ENCODE measurements at regions not wholly inside any gene's neighbourhood (a gene's known extent, or its start where the extent isn't known, plus 50 kb on each side); places are given as distances from the start of the nearest gene placed in this dataset.
"Not testable (repeated sequence)": the region's sequence is repeated elsewhere in the genome, so short reads cannot be mapped to it uniquely, and the experiment has no call there.

- no peak for DNase-seq
Observed at GRCh38 chr18:41113885-41114482, 841.0 kb upstream of the PIK3C3 start.

DNA sequence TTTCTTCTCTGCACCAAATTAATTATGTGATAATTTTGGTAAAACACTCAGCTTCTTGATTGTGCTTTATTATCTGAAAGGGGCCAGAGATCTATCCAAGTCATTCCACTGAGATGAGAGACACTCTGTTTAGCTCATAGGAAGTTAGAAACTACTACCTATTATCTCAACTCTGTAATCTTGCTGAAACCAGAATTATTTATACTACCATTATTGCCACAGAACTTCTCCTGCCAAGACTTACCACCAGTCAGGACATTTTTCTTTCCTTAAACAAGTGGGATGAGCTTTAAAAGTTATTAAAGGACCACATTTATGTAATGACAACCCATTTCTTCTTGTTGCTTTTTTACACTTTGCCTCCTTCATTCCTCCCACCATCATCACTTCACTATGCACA, 855.6 kb upstream of the PIK3C3 start:
- DNase-seq: no peak

DNA sequence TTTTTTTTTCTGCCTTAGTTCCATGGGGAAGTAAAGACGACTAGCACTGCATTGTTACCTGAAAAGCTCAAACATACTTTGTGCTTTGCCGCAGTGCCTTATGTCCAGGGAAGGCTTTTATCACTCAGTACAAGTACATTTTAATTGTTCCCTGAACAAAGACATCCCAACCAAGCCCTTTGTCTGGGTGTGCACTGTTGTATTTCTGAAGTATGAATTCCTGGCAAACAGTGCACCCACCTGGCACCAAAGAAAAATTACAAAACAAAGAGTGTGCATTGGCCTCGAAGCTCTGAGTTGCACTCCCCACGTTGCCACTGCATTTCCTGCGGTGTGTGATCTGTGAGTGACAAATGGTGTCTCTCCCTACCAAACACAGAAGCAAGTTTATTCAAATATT, 858.5 kb upstream of the PIK3C3 start:
- no peak for DNase-seq

DNA sequence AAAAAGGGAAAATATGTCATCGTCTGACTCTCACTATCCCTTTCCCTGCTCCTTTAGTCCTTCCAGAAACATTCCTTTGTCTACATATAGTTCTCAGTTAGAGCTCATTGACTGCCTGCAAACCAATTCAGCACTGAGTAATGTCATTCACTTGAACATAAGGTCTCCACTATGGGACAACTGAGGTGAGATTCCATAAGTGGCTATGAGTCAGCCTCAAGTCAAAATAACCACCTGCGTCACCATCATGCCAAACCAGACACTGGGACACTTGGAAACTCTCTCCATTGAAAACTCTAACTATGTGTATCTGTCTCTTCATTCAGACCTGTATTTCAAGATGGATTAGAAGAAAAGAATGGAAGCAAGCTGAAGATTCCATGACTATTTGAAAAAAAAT, 878.0 kb upstream of the PIK3C3 start:
- no peak for DNase-seq

DNA sequence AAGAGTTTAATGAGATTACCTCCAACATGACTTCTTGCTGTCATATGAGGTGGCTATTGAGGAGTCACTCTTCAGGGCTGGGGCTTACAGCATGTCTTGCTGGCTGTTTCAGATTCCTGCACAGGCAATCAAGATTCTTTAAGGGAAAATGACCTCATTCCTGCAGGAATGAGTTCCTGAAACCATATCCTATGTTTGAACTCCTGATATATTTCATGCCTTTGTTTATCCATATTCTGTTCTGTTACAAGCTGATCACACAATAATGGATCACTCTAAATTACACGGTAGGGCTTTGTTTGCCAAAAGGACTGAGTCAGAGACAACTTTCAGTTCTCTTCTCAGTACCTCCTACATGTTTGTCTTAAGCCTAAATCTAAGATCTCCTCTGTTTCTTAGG, 879.8 kb upstream of the PIK3C3 start:
- no peak for DNase-seq

DNA sequence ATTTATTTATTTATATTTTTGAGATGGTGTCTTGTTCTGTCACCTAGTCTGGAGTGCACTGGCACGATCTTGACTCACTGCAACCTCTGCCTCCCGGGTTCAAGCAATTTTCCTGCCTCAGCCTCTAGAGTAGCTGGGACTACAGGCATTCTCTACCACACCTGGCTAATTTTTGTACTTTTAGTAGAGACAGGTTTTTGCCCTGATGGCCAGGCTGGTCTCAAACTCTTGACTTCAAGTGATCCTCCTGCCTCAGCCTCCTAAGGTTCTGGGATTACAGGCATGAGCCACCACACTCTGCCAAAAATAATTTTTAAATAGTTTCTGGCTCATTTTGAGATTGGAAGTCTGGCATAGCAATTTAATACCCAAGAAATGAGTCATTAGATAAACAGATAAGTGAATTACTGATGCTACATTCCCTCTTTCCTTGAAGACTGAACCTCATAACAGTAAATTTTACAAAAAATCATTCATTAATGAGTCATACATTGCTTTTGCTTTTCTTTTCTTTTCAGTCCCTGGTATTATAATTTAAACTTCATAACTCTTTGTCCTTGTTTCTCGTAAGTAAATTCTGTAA, 881.6 kb upstream of the PIK3C3 start:
- DNase-seq: no peak

DNA sequence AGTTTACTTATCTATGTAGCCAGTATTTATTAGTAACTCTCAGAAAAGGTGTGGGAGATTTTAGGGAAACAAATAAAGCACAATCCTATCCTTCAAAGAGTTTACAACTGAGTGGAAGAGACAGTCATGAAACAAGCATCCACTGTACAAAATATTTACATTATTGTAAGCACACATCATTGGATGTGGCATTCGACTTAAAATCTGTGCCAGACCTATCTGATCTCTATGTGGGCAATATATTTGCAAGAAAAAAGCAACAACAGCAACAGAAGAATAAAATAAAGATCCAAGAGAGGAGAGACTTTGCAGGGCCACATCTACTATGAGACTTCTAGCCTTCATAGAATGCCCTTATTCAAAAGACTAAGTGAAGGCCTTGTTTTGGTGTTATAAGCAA, 882.1 kb upstream of the PIK3C3 start:
- no peak for DNase-seq

- no peak for DNase-seq
Observed at GRCh38 chr18:41071826-41072225, 883.2 kb upstream of the PIK3C3 start.

- DNase-seq: no peak
Observed at GRCh38 chr18:41069167-41069566, 885.9 kb upstream of the PIK3C3 start.

- DNase-seq: no peak
Observed at GRCh38 chr18:41064916-41065315, 890.1 kb upstream of the PIK3C3 start.

- DNase-seq: no peak
Observed at GRCh38 chr18:41060967-41061366, 894.1 kb upstream of the PIK3C3 start.

DNA sequence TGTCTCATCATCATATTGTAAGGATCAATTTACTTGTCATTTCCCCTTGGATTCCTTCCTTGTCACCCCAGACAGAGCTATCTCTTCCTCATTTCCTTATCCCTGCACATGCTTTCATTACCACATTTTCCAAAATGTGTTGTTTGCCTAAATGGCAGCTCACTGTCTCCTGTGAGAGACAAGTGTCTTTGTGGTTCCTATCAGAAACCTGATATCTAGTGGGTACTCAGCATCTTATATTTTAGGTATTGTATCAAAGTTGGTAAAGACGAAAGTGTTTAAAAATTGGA, 896.0 kb upstream of the PIK3C3 start:
- DNase-seq: no peak

DNA sequence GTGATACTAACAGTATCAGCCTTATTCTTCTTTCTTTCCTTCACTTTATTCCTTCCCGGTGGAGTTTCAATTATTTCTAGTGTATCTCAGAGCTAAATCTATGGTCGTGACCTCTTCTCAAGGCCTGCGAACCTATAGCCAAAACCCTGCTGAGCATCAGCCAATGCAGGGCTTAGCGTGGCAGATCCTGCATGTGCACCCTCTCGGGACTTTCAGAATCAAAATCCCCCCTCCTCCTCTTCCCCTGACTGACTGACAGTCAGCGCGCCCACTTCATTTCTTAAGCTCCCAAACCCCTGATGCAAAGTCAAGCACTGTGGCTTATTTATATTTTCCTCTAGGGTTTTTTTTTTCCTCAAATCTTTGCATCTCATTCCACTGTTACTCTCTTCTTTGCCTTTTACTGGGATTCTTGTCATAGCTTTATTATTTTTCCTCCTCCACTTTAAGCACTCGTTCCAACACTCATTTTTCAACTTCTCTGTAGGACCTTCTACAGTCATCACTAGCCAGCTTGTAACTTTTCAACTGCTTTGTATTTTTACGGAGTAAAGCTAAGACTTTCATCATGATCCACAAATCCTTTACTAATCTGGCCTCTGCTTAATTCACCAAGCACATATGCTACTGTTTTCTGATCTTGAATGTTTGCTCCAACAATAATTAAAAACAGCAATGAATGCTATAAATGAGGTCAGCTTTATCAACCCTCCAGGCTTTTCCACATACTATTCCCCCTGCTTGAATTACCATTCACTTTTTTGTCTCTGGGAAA, 896.5 kb upstream of the PIK3C3 start:
- no peak for DNase-seq

DNA sequence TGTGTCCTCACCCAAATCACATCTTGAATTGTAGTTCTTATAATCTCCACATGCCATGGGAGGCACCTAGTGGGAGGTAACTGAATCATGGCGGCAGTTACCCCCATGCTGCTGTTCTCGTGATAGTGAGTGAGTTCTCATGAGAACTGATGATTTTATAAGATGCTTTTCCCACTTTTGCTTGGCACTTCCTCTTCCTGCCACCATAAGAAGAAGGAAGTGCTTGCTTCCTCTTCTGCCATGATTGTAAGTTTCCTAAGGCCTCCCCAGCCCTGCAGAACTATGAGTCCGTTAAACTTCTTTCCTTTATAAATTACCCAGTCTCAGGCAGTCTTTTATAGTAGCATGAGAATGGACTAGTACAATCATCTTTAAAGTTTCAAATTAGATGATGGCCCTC, 902.4 kb upstream of the PIK3C3 start:
- no peak for DNase-seq

- not testable (repeated sequence) for DNase-seq
Observed at GRCh38 chr18:41046250-41046649, 908.8 kb upstream of the PIK3C3 start.

DNA sequence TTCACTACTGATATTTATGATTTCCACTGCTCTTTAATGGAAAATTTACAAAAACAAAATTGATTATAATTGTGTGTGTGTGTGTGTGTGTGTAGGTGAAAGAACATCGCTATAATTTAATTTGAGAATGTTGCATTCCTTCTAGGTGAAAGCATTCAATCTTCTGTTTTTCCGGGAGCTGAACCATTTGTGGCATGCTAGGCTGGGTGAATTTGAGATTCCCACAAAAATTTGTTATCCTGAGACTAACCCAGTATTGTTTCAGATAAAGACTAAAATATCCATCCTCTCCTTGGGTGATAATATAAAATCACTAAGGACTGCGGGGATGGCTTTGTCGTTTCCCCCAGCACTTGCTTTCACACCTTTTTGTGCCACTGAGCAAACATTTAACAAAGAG, 911.2 kb upstream of the PIK3C3 start:
- no peak for DNase-seq

- no peak for DNase-seq
Observed at GRCh38 chr18:41042866-41043265, 912.2 kb upstream of the PIK3C3 start.

- DNase-seq: no peak
Observed at GRCh38 chr18:41038071-41038470, 917.0 kb upstream of the PIK3C3 start.

DNA sequence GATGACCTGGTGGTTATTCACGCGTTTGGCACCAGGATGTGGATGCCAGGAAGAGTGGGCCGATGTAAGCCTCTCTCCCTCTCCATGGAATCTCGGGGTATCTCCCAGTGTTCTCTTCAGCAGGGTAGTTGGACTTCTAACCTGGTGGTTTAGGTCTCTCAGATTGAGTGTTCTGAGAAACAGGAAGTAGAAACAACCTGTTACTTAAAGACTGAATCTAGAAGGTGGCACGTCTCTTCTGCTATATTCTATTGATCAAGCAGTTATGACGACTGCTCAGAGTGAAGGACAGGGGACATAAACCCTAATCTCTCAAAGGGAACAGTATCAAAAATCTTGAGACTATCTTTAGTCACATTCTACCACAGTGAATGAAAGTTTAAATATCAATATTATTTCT, 918.7 kb upstream of the PIK3C3 start:
- no peak for DNase-seq

- DNase-seq: no peak
Observed at GRCh38 chr18:41034413-41034812, 920.6 kb upstream of the PIK3C3 start.

- DNase-seq: no peak
Observed at GRCh38 chr18:41025666-41026065, 929.4 kb upstream of the PIK3C3 start.

GRCh38 chr18:41024792-41025191, 930.2 kb upstream of the PIK3C3 start:
- DNase-seq: no peak

- no peak for DNase-seq
Observed at GRCh38 chr18:41022484-41022883, 932.5 kb upstream of the PIK3C3 start.

- no peak for DNase-seq
Observed at GRCh38 chr18:41021089-41021488, 933.9 kb upstream of the PIK3C3 start.

GRCh38 chr18:41012194-41012593, 942.8 kb upstream of the PIK3C3 start:
- DNase-seq: no peak
